HEK293 (cell line): ENCODE measurements at regions not wholly inside any gene's neighbourhood (a gene's known extent, or its start where the extent isn't known, plus 50 kb on each side); places are given as distances from the start of the nearest gene placed in this dataset.

Experiments
- EGR2 ChIP-seq: fragments of 450-650 bp; formaldehyde crosslinking; IDR thresholded peaks from 2 replicates; pipeline ENCODE4 v1.5.1; 2016; ENCODE audit warnings: low read depth, missing biosample characterization, missing genetic modification characterization
- HOXC10 ChIP-seq: sonication (generic); formaldehyde crosslinking; IDR thresholded peaks from 2 replicates; pipeline ENCODE4 v1.8.1; 2023; ENCODE audit warnings: mild to moderate bottlenecking, missing genetic modification reagents
- HOXD13 ChIP-seq: sonication (generic); formaldehyde crosslinking; IDR thresholded peaks from 2 replicates; pipeline ENCODE4 v1.8.0; 2022; ENCODE audit warnings: missing genetic modification reagents, borderline replicate concordance
- IKZF3 ChIP-seq: fragments of 450-650 bp; IDR thresholded peaks from 2 replicates; pipeline ENCODE4 v1.5.0; 2018; ENCODE audit warnings: missing biosample characterization, mild to moderate bottlenecking, missing genetic modification characterization, moderate library complexity
- PBX3 ChIP-seq: sonication (generic); formaldehyde crosslinking; IDR thresholded peaks from 2 replicates; pipeline ENCODE4 v1.8.1; 2022; ENCODE audit warnings: mild to moderate bottlenecking, moderate library complexity, missing genetic modification reagents
- SETDB1 ChIP-seq: IDR thresholded peaks from one replicate; pipeline ENCODE4 v1.6.1; 2017; ENCODE audit warnings: mild to moderate bottlenecking, low read length, moderate library complexity, mixed read lengths; ENCODE audit not compliant: insufficient read length
- SP2 ChIP-seq: fragments of 450-650 bp; formaldehyde crosslinking; IDR thresholded peaks from 2 replicates; pipeline ENCODE4 v1.5.1; 2016; ENCODE audit warnings: missing biosample characterization, missing genetic modification characterization
- SP3 ChIP-seq: fragments of 450-650 bp; formaldehyde crosslinking; IDR thresholded peaks from 2 replicates; pipeline ENCODE4 v1.5.1; 2016; ENCODE audit warnings: missing biosample characterization, missing genetic modification characterization
- ZBTB10 ChIP-seq: fragments of 450-650 bp; formaldehyde crosslinking; IDR thresholded peaks from 2 replicates; pipeline ENCODE4 v1.5.1; 2016; ENCODE audit warnings: missing biosample characterization, missing genetic modification characterization
- ZBTB20 ChIP-seq: fragments of 450-650 bp; formaldehyde crosslinking; IDR thresholded peaks from 2 replicates; pipeline ENCODE4 v1.5.1; 2016; ENCODE audit warnings: missing biosample characterization, missing genetic modification characterization
- ZBTB48 ChIP-seq: fragments of 450-650 bp; formaldehyde crosslinking; IDR thresholded peaks from 2 replicates; pipeline ENCODE4 v1.5.1; 2016; ENCODE audit warnings: missing biosample characterization, missing genetic modification characterization
- ZEB2 ChIP-seq: fragments of 450-650 bp; formaldehyde crosslinking; IDR thresholded peaks from 2 replicates; pipeline ENCODE4 v1.5.1; 2016; ENCODE audit warnings: missing biosample characterization, missing genetic modification characterization
- ZFP3 ChIP-seq: fragments of 450-650 bp; formaldehyde crosslinking; IDR thresholded peaks from 2 replicates; pipeline ENCODE4 v1.5.1; 2016; ENCODE audit warnings: low read depth, missing biosample characterization, missing genetic modification characterization
- ZNF121 ChIP-seq: fragments of 450-650 bp; formaldehyde crosslinking; IDR thresholded peaks from 2 replicates; pipeline ENCODE4 v1.5.1; 2016; ENCODE audit warnings: missing biosample characterization, missing genetic modification characterization
- ZNF16 ChIP-seq: fragments of 450-650 bp; formaldehyde crosslinking; IDR thresholded peaks from 2 replicates; pipeline ENCODE4 v1.5.1; 2016; ENCODE audit warnings: low read depth, missing biosample characterization, missing genetic modification characterization
- ZNF175 ChIP-seq: fragments of 450-650 bp; formaldehyde crosslinking; IDR thresholded peaks from 2 replicates; pipeline ENCODE4 v1.5.1; 2016; ENCODE audit warnings: missing biosample characterization, missing genetic modification characterization
- ZNF362 ChIP-seq: fragments of 450-650 bp; formaldehyde crosslinking; IDR thresholded peaks from 2 replicates; pipeline ENCODE4 v1.5.1; 2016; ENCODE audit warnings: missing biosample characterization, missing genetic modification characterization
- ZNF366 ChIP-seq: fragments of 450-650 bp; formaldehyde crosslinking; conservative IDR thresholded peaks from 2 replicates; pipeline ENCODE4 v1.5.1; 2016; ENCODE audit warnings: missing biosample characterization, missing genetic modification characterization
- ZNF416 ChIP-seq: fragments of 450-650 bp; formaldehyde crosslinking; IDR thresholded peaks from 2 replicates; pipeline ENCODE4 v1.5.1; 2016; ENCODE audit warnings: missing biosample characterization, missing genetic modification characterization
- ZNF560 ChIP-seq: fragments of 450-650 bp; formaldehyde crosslinking; IDR thresholded peaks from 2 replicates; pipeline ENCODE4 v1.5.1; 2017; ENCODE audit warnings: missing biosample characterization, missing genetic modification characterization, borderline replicate concordance
- ZNF670 ChIP-seq: fragments of 450-650 bp; formaldehyde crosslinking; IDR thresholded peaks from 2 replicates; pipeline ENCODE4 v1.5.1; 2016; ENCODE audit warnings: missing biosample characterization, missing genetic modification characterization, low read depth
- ZNF785 ChIP-seq: fragments of 450-650 bp; formaldehyde crosslinking; IDR thresholded peaks from 2 replicates; pipeline ENCODE4 v1.5.1; 2016; ENCODE audit warnings: missing biosample characterization, missing genetic modification characterization
- ZSCAN30 ChIP-seq: fragments of 450-650 bp; IDR thresholded peaks from 2 replicates; pipeline ENCODE4 v1.5.1; 2018; ENCODE audit warnings: missing biosample characterization, mild to moderate bottlenecking, missing genetic modification characterization, moderate library complexity
- ZXDB ChIP-seq: fragments of 450-650 bp; formaldehyde crosslinking; IDR thresholded peaks from 2 replicates; pipeline ENCODE4 v1.5.1; 2016; ENCODE audit warnings: missing biosample characterization, missing genetic modification characterization
- TF ChIP-seq, protein P1 (sequence below): fragments of 450-650 bp; formaldehyde crosslinking; IDR thresholded peaks from 2 replicates; pipeline ENCODE4 v1.5.1; 2016; ENCODE audit warnings: missing biosample characterization, missing genetic modification characterization
- TF ChIP-seq, protein P2 (sequence below): fragments of 450-650 bp; formaldehyde crosslinking; IDR thresholded peaks from 2 replicates; pipeline ENCODE4 v1.5.1; 2017; ENCODE audit warnings: missing biosample characterization, missing genetic modification characterization
- TF ChIP-seq, protein P3 (sequence below): fragments of 450-650 bp; formaldehyde crosslinking; IDR thresholded peaks from 2 replicates; pipeline ENCODE4 v1.5.1; 2016; ENCODE audit warnings: missing biosample characterization, missing genetic modification characterization, low read depth

- TF ChIP-seq, protein P1, sequence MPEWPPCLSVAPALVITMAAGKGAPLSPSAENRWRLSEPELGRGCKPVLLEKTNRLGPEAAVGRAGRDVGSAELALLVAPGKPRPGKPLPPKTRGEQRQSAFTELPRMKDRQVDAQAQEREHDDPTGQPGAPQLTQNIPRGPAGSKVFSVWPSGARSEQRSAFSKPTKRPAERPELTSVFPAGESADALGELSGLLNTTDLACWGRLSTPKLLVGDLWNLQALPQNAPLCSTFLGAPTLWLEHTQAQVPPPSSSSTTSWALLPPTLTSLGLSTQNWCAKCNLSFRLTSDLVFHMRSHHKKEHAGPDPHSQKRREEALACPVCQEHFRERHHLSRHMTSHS, result no peak
- TF ChIP-seq ZBTB10 (tag by site-specific recombination) (no peak), ZFP3 (no peak), IKZF3 (no peak), PBX3 (CRISPR knock-in tag) (no peak), ZNF175 (tag by site-specific recombination) (no peak), SP3 (tag by site-specific recombination) (no peak), ZNF560 (tag by site-specific recombination) (no peak), ZBTB48 (tag by site-specific recombination) (peak; percentile 44; the same call in 1 of the 2 replicates), ZNF416 (tag by site-specific recombination) (no peak), SETDB1 (no peak), HOXD13 (CRISPR knock-in tag) (no peak), ZEB2 (tag by site-specific recombination) (no peak), ZSCAN30 (no peak), EGR2 (0 out of 2 replicates have a peak, but pooled peaks have one; percentile 14), HOXC10 (no peak), ZNF785 (tag by site-specific recombination) (no peak), ZBTB20 (tag by site-specific recombination) (peak; percentile 51), ZNF16 (tag by site-specific recombination) (no peak), ZNF366 (0 out of 2 replicates have a peak, but pooled peaks have one; percentile 18), ZNF670 (tag by site-specific recombination) (no peak), ZXDB (no peak), ZNF362 (tag by site-specific recombination) (no peak), ZNF121 (tag by site-specific recombination) (no peak), SP2 (tag by site-specific recombination) (no peak)
- TF ChIP-seq, protein P2, sequence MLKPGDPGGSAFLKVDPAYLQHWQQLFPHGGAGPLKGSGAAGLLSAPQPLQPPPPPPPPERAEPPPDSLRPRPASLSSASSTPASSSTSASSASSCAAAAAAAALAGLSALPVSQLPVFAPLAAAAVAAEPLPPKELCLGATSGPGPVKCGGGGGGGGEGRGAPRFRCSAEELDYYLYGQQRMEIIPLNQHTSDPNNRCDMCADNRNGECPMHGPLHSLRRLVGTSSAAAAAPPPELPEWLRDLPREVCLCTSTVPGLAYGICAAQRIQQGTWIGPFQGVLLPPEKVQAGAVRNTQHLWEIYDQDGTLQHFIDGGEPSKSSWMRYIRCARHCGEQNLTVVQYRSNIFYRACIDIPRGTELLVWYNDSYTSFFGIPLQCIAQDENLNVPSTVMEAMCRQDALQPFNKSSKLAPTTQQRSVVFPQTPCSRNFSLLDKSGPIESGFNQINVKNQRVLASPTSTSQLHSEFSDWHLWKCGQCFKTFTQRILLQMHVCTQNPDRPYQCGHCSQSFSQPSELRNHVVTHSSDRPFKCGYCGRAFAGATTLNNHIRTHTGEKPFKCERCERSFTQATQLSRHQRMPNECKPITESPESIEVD (tag by site-specific recombination), result peak; percentile 68
- TF ChIP-seq, protein P3, sequence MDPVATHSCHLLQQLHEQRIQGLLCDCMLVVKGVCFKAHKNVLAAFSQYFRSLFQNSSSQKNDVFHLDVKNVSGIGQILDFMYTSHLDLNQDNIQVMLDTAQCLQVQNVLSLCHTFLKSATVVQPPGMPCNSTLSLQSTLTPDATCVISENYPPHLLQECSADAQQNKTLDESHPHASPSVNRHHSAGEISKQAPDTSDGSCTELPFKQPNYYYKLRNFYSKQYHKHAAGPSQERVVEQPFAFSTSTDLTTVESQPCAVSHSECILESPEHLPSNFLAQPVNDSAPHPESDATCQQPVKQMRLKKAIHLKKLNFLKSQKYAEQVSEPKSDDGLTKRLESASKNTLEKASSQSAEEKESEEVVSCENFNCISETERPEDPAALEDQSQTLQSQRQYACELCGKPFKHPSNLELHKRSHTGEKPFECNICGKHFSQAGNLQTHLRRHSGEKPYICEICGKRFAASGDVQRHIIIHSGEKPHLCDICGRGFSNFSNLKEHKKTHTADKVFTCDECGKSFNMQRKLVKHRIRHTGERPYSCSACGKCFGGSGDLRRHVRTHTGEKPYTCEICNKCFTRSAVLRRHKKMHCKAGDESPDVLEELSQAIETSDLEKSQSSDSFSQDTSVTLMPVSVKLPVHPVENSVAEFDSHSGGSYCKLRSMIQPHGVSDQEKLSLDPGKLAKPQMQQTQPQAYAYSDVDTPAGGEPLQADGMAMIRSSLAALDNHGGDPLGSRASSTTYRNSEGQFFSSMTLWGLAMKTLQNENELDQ, result no peak
Observed at GRCh38 chr3:182609575-182610156, 183.6 kb upstream of the ATP11B start (continued).
